Breast epithelium (tissue), 4 donors: ENCODE measurements at regions not wholly inside any gene's neighbourhood (a gene's known extent, or its start where the extent isn't known, plus 50 kb on each side); places are given as distances from the start of the nearest gene placed in this dataset.

Experiments
- DNase-seq, 2 donors: peaks; one replicate each; pipeline ENCODE4 v3.0.0-alpha.2; 2019; ENCODE audit warnings: low spot score in 2 of 2
- H3K27ac ChIP-seq, 2 donors: fragments of 200-600 bp; sonication (generic) in 1 of 2; one replicate each; pipeline ENCODE4 v1.5.1; 2016 to 2019; ENCODE audit warnings: mild to moderate bottlenecking in 1 of 2
- H3K27me3 ChIP-seq, 2 donors: fragments of 200-600 bp; sonication (generic) in 1 of 2; one replicate each; pipeline versions ENCODE4 v1.5.1 to v1.6.0; 2017 to 2019; ENCODE audit warnings: control low read depth in 1 of 2, mild to moderate bottlenecking in 1 of 2
- H3K36me3 ChIP-seq: fragments of 200-600 bp; one replicate; pipeline ENCODE4 v1.5.1; 2019
- H3K4me1 ChIP-seq, 2 donors: fragments of 200-600 bp; sonication (generic); one replicate each; pipeline ENCODE4 v1.5.1; 2016 to 2019; ENCODE audit warnings: control low read depth in 1 of 2
- H3K4me3 ChIP-seq, 3 donors: fragments of 200-600 bp; sonication (generic); 1 replicate in 2 of 3; 2 replicates in 1 of 3; pipeline ENCODE4 v1.5.1; 2016 to 2019; ENCODE audit warnings: mild to moderate bottlenecking in 3 of 3, moderate library complexity in 2 of 3
- H3K9me3 ChIP-seq, 2 donors: fragments of 200-600 bp; sonication (generic) in 1 of 2; one replicate each; pipeline ENCODE4 v1.5.1; 2016 to 2019; ENCODE audit warnings: control low read depth in 1 of 2
- POLR2A ChIP-seq: fragments of 450-650 bp; IDR thresholded peaks from one replicate; pipeline ENCODE4 v1.6.1; 2016; ENCODE audit warnings: antibody characterized with exemption, mild to moderate bottlenecking, moderate library complexity
- POLR2AphosphoS5 ChIP-seq, 3 donors: sonication (generic); formaldehyde crosslinking; IDR thresholded peaks; one replicate each; pipeline ENCODE4 v1.6.1; 2017; ENCODE audit warnings: antibody characterized with exemption in 3 of 3
- intact Hi-C: fragments of 100-400 bp; cut with DNase I; formaldehyde crosslinking; loops from one replicate; pipeline ENCODE4 v1.15.1; 2023; ENCODE audit warnings: low total_unique reads
- TF ChIP-seq, protein P1 (sequence below), 3 donors: fragments of 450-650 bp; IDR thresholded peaks; one replicate each; pipeline ENCODE4 v1.5.1; 2016 to 2017; ENCODE audit warnings: antibody characterized with exemption in 3 of 3, mild to moderate bottlenecking in 3 of 3, moderate library complexity in 3 of 3

GRCh38 chr15:68491415-68492106 is 59.6 kb upstream of the ITGA11 start:
- Histone ChIP-seq H3K36me3 (no peaks in the 10 kb centered on the region), H3K27ac (no peak overlapping the region), H3K4me1 (no peaks in the 10 kb centered on the region), H3K27me3 (no peaks in the 10 kb centered on the region), H3K4me3 (no peak overlapping the region), H3K9me3 (no peaks in the 10 kb centered on the region)
- intact Hi-C loops: no loop called here
- TF ChIP-seq, protein P1, sequence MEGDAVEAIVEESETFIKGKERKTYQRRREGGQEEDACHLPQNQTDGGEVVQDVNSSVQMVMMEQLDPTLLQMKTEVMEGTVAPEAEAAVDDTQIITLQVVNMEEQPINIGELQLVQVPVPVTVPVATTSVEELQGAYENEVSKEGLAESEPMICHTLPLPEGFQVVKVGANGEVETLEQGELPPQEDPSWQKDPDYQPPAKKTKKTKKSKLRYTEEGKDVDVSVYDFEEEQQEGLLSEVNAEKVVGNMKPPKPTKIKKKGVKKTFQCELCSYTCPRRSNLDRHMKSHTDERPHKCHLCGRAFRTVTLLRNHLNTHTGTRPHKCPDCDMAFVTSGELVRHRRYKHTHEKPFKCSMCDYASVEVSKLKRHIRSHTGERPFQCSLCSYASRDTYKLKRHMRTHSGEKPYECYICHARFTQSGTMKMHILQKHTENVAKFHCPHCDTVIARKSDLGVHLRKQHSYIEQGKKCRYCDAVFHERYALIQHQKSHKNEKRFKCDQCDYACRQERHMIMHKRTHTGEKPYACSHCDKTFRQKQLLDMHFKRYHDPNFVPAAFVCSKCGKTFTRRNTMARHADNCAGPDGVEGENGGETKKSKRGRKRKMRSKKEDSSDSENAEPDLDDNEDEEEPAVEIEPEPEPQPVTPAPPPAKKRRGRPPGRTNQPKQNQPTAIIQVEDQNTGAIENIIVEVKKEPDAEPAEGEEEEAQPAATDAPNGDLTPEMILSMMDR (IDR thresholded peaks at IDR 0.05): no peak
- TF ChIP-seq POLR2AphosphoS5 (IDR thresholded peaks at IDR 0.05) (no peak), POLR2A (no peak)
- DNase-seq: no peak

- Histone ChIP-seq H3K27me3 (no peaks in the 10 kb centered on the region), H3K4me3 (no peak overlapping the region), H3K36me3 (no peaks in the 10 kb centered on the region), H3K4me1 (no peaks in the 10 kb centered on the region), H3K9me3 (no peaks in the 10 kb centered on the region), H3K27ac (peak overlapping the region in 1 of 2 donors; percentile 43)
- intact Hi-C loops: no loop called here
- DNase-seq: no peak
- TF ChIP-seq POLR2A: no peak
- TF ChIP-seq, protein P1 (IDR thresholded peaks at IDR 0.05): no peak
- no peak for TF ChIP-seq POLR2AphosphoS5 (IDR thresholded peaks at IDR 0.05)
These were observed 60.9 kb upstream of the ITGA11 start for GRCh38 chr15:68492855-68493254.

- no peaks in the 10 kb centered on the region for H3K4me1 ChIP-seq
- TF ChIP-seq POLR2AphosphoS5 (IDR thresholded peaks at IDR 0.05) (no peak), POLR2A (no peak)
- TF ChIP-seq, protein P1 (IDR thresholded peaks at IDR 0.05): no peak
- H3K9me3 ChIP-seq: no peaks in the 10 kb centered on the region
- H3K4me3 ChIP-seq: no peak overlapping the region
- H3K36me3 ChIP-seq: no peaks in the 10 kb centered on the region
- intact Hi-C loops: no loop called here
- H3K27me3 ChIP-seq: no peaks in the 10 kb centered on the region
- DNase-seq: no peak
- H3K27ac ChIP-seq: peak overlapping the region; percentile 1 to 43
These were observed 61.7 kb upstream of the ITGA11 start for GRCh38 chr15:68493629-68494028.

DNA sequence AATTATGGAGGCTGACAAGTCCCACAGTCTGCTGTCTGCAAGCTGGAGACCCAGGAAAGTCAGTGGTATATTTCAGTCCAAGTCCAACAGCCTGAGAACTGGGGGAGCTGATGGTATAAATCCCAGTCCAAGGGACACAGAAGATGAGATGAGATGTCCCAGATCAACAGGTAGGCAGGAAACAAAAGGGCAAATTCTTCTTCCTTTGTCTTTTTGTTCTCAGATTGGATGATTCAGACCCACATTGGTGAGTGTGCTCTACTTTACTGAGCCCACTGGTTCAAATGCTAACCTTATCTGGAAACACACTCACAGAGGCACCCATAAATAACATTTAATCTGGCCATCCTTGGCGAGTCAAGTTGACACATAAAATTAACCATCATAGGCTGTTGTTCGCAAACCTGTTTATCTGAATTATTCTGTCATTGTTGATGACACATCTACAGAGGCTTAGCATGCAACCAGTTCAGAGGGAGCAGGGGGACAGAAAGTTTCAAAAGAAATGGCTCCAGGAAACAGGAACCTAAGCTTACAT is 62.7 kb upstream of the ITGA11 start:
- TF ChIP-seq POLR2A: no peak
- TF ChIP-seq POLR2AphosphoS5 (IDR thresholded peaks at IDR 0.05): no peak
- TF ChIP-seq, protein P1 (IDR thresholded peaks at IDR 0.05): no peak
- H3K27ac ChIP-seq: no peak overlapping the region
- H3K36me3 ChIP-seq: no peaks in the 10 kb centered on the region
- no peak for DNase-seq
- no peak overlapping the region for H3K4me3 ChIP-seq
- H3K4me1 ChIP-seq: no peaks in the 10 kb centered on the region
- intact Hi-C loops: no loop called here
- H3K9me3 ChIP-seq: no peaks in the 10 kb centered on the region
- H3K27me3 ChIP-seq: no peaks in the 10 kb centered on the region

DNA sequence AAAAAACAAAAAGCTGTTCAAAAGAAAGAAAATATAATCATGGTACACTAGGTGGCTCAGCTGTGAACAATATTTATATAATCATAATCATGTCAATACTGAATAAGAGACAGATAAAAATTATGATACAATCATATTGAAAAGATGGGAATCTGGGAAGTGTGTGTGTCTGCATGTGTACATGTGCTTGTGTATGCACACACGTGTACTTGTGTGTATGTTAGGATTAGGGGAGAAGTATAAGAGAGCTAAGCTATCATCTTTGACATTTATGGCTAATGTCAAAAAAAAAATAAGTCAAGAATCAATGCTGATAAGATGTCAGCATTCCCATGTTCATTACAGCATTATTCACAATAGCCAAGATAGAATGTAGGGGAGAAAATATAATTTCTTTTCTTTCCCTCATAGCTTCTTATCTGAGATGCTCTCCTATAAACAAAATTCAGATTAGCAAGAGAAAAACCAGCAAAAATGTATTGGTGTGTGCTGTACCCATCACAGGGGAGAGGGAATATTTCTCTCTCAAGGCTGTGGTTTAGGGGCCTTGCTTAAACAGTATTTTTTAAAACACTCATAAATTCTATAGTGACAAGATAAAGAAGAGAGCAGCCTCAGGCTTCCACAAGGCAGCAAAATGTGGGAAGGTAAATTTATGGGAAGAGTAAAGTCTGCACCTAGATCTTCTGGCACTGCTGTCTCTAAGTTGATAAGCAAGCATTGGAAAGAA is 63.4 kb upstream of the ITGA11 start:
- Histone ChIP-seq H3K9me3 (no peaks in the 10 kb centered on the region), H3K27me3 (no peaks in the 10 kb centered on the region), H3K4me1 (no peaks in the 10 kb centered on the region), H3K36me3 (no peaks in the 10 kb centered on the region), H3K27ac (no peak overlapping the region), H3K4me3 (no peak overlapping the region)
- no peak for DNase-seq
- intact Hi-C loops: no loop called here
- TF ChIP-seq POLR2A (no peak), POLR2AphosphoS5 (IDR thresholded peaks at IDR 0.05) (no peak)
- TF ChIP-seq, protein P1 (IDR thresholded peaks at IDR 0.05): no peak
